ENCODE measurements at regions not wholly inside any gene's neighbourhood (a gene's known extent, or its start where the extent isn't known, plus 50 kb on each side); places are given as distances from the start of the nearest gene placed in this dataset.

GRCh38 chr6:149264629-149265028, 52.9 kb upstream of the TAB2 start:
- H3K4me1 ChIP-seq (ENCODE audit: control insufficient read depth, insufficient read depth, low read length), result peaks cover 7% of the 10 kb centered on the region
- no peaks in the 10 kb centered on the region for H3K9me3 ChIP-seq (ENCODE audit: control insufficient read depth, low read length)
- WGBS, 2 experiments, result 39 to 48% methylated on average over 5 of the region's 5 CpGs
- H3K27ac ChIP-seq (ENCODE audit: insufficient read depth, low read depth, low read length, poor library complexity, severe bottlenecking), result no peak overlapping the region
- no peaks in the 10 kb centered on the region for H3K27me3 ChIP-seq (ENCODE audit: control insufficient read depth, insufficient read depth, low read length, poor library complexity, severe bottlenecking)
- no peak overlapping the region for H3K4me3 ChIP-seq (ENCODE audit: insufficient read depth, low read depth, low read length)
- H3K36me3 ChIP-seq (ENCODE audit: control insufficient read depth, insufficient read depth, low read length), result no peaks in the 10 kb centered on the region

- Histone ChIP-seq H3K4me1 (ENCODE audit: control insufficient read depth, insufficient read depth, low read length) (peaks cover 7% of the 10 kb centered on the region), H3K36me3 (ENCODE audit: control insufficient read depth, insufficient read depth, low read length) (no peaks in the 10 kb centered on the region), H3K27ac (ENCODE audit: insufficient read depth, low read depth, low read length, poor library complexity, severe bottlenecking) (no peak overlapping the region), H3K27me3 (ENCODE audit: control insufficient read depth, insufficient read depth, low read length, poor library complexity, severe bottlenecking) (no peaks in the 10 kb centered on the region), H3K4me3 (ENCODE audit: insufficient read depth, low read depth, low read length) (no peak overlapping the region), H3K9me3 (ENCODE audit: control insufficient read depth, low read length) (no peaks in the 10 kb centered on the region)
- 97% methylated on average over 7 of the region's 7 CpGs for WGBS, 2 experiments
Observed at GRCh38 chr6:149265945-149266344, 51.6 kb upstream of the TAB2 start.

GRCh38 chr6:149266659-149267058, 50.9 kb upstream of the TAB2 start:
- 96 to 97% methylated on average over 6 of the region's 6 CpGs for WGBS, 2 experiments
- no peaks in the 10 kb centered on the region for H3K9me3 ChIP-seq (ENCODE audit: control insufficient read depth, low read length)
- no peak overlapping the region for H3K4me3 ChIP-seq (ENCODE audit: insufficient read depth, low read depth, low read length)
- H3K36me3 ChIP-seq (ENCODE audit: control insufficient read depth, insufficient read depth, low read length), result no peaks in the 10 kb centered on the region
- H3K27me3 ChIP-seq (ENCODE audit: control insufficient read depth, insufficient read depth, low read length, poor library complexity, severe bottlenecking), result no peaks in the 10 kb centered on the region
- H3K4me1 ChIP-seq (ENCODE audit: control insufficient read depth, insufficient read depth, low read length), result peaks cover 3% of the 10 kb centered on the region
- no peak overlapping the region for H3K27ac ChIP-seq (ENCODE audit: insufficient read depth, low read depth, low read length, poor library complexity, severe bottlenecking)

GRCh38 chr6:149267072-149267471, 50.4 kb upstream of the TAB2 start:
- Histone ChIP-seq H3K27ac (ENCODE audit: insufficient read depth, low read depth, low read length, poor library complexity, severe bottlenecking) (no peak overlapping the region), H3K9me3 (ENCODE audit: control insufficient read depth, low read length) (no peaks in the 10 kb centered on the region), H3K36me3 (ENCODE audit: control insufficient read depth, insufficient read depth, low read length) (no peaks in the 10 kb centered on the region), H3K27me3 (ENCODE audit: control insufficient read depth, insufficient read depth, low read length, poor library complexity, severe bottlenecking) (no peaks in the 10 kb centered on the region), H3K4me3 (ENCODE audit: insufficient read depth, low read depth, low read length) (no peak overlapping the region), H3K4me1 (ENCODE audit: control insufficient read depth, insufficient read depth, low read length) (no peaks in the 10 kb centered on the region)
- 85 to 86% methylated on average over 3 of the region's 3 CpGs for WGBS, 2 experiments

GRCh38 chr6:149267513-149268043, 49.9 kb upstream of the TAB2 start:
- H3K9me3 ChIP-seq (ENCODE audit: control insufficient read depth, low read length), result no peaks in the 10 kb centered on the region
- H3K4me3 ChIP-seq (ENCODE audit: insufficient read depth, low read depth, low read length), result no peak overlapping the region
- H3K36me3 ChIP-seq (ENCODE audit: control insufficient read depth, insufficient read depth, low read length), result no peaks in the 10 kb centered on the region
- no peaks in the 10 kb centered on the region for H3K4me1 ChIP-seq (ENCODE audit: control insufficient read depth, insufficient read depth, low read length)
- WGBS, 2 experiments, result 94 to 96% methylated on average over 9 to 12 of the region's 12 CpGs
- no peaks in the 10 kb centered on the region for H3K27me3 ChIP-seq (ENCODE audit: control insufficient read depth, insufficient read depth, low read length, poor library complexity, severe bottlenecking)
- no peak overlapping the region for H3K27ac ChIP-seq (ENCODE audit: insufficient read depth, low read depth, low read length, poor library complexity, severe bottlenecking)

Measured in ectodermal cell (in vitro differentiated cells).